ENCODE measurements at regions not wholly inside any gene's neighbourhood (a gene's known extent, or its start where the extent isn't known, plus 50 kb on each side); places are given as distances from the start of the nearest gene placed in this dataset.

GRCh38 chr16:51907680-51908079, 639.3 kb downstream of the TOX3 start:
- DNase-seq (ENCODE audit: low spot score) = no peak

GRCh38 chr16:51900221-51900780, 646.6 kb downstream of the TOX3 start:
- no peak for DNase-seq (ENCODE audit: low spot score)

GRCh38 chr16:51898872-51899271, 648.1 kb downstream of the TOX3 start:
- no peak for DNase-seq (ENCODE audit: low spot score)

- no peak for DNase-seq (ENCODE audit: low spot score)
These were observed 650.9 kb downstream of the TOX3 start for GRCh38 chr16:51896013-51896412.

GRCh38 chr16:51892293-51893007, 654.5 kb downstream of the TOX3 start:
- DNase-seq (ENCODE audit: low spot score) = no peak

GRCh38 chr16:51888534-51888933, 658.4 kb downstream of the TOX3 start:
- no peak for DNase-seq (ENCODE audit: low spot score)

- no peak for DNase-seq (ENCODE audit: low spot score)
These were observed 658.9 kb downstream of the TOX3 start for GRCh38 chr16:51888016-51888415.

GRCh38 chr16:51886456-51886855, 660.5 kb downstream of the TOX3 start:
- no peak for DNase-seq (ENCODE audit: low spot score)

- no peak for DNase-seq (ENCODE audit: low spot score)
These were observed 662.2 kb downstream of the TOX3 start for GRCh38 chr16:51884773-51885172.

- no peak for DNase-seq (ENCODE audit: low spot score)
These were observed 665.2 kb downstream of the TOX3 start for GRCh38 chr16:51881731-51882130.

GRCh38 chr16:51880776-51881175, 666.2 kb downstream of the TOX3 start:
- no peak for DNase-seq (ENCODE audit: low spot score)

GRCh38 chr16:51877686-51878085, 669.3 kb downstream of the TOX3 start:
- DNase-seq (ENCODE audit: low spot score) = no peak

- no peak for DNase-seq (ENCODE audit: low spot score)
These were observed 670.0 kb downstream of the TOX3 start for GRCh38 chr16:51876934-51877333.

- DNase-seq (ENCODE audit: low spot score) = no peak
These were observed 670.4 kb downstream of the TOX3 start for GRCh38 chr16:51876601-51876875.

GRCh38 chr16:51875834-51876600, 670.9 kb downstream of the TOX3 start:
- DNase-seq (ENCODE audit: low spot score) = no peak

- no peak for DNase-seq (ENCODE audit: low spot score)
These were observed 674.4 kb downstream of the TOX3 start for GRCh38 chr16:51872524-51872923.

GRCh38 chr16:51870296-51870854, 676.6 kb downstream of the TOX3 start:
- DNase-seq (ENCODE audit: low spot score) = no peak

GRCh38 chr16:51869176-51869575, 677.8 kb downstream of the TOX3 start:
- DNase-seq (ENCODE audit: low spot score) = no peak

GRCh38 chr16:51868631-51869030, 678.3 kb downstream of the TOX3 start:
- no peak for DNase-seq (ENCODE audit: low spot score)

GRCh38 chr16:51867386-51868065, 679.4 kb downstream of the TOX3 start:
- DNase-seq (ENCODE audit: low spot score) = no peak

- DNase-seq (ENCODE audit: low spot score) = no peak
These were observed 682.4 kb downstream of the TOX3 start for GRCh38 chr16:51864575-51864974.

GRCh38 chr16:51854401-51854951, 692.5 kb downstream of the TOX3 start:
- no peak for DNase-seq (ENCODE audit: low spot score)
